Right renal pelvis (tissue), 4 donors: ENCODE measurements at regions not wholly inside any gene's neighbourhood (a gene's known extent, or its start where the extent isn't known, plus 50 kb on each side); places are given as distances from the start of the nearest gene placed in this dataset.
"Not testable (repeated sequence)": the region's sequence is repeated elsewhere in the genome, so short reads cannot be mapped to it uniquely, and the experiment has no call there.

Source experiments
- DNase-seq, 4 donors: peaks; one replicate each; pipeline ENCODE4 v3.0.0-alpha.2; 2013; ENCODE audit warnings: low read depth in 4 of 4, low spot score in 3 of 4, missing footprints in 1 of 4

DNA sequence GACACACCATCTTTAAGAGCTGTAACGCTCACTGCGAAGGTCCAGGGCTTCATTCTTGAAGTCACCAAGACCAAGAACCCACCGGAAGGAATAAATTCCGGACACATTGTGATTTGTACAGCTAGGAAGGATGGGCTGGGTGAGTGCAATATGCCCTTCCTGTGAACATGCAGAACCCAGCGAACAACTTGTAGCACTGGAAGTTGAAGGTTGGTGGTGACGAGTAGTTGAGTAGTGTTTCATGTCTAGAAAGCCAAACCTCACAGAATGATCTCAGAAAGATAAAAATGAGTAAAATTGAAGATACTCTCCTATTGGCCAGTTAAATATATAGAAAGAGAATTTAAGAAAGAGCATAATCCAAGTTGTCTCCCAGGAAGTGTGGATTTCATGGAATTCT is 462.2 kb upstream of the CFAP20DC start:
- DNase-seq = no peak

DNA sequence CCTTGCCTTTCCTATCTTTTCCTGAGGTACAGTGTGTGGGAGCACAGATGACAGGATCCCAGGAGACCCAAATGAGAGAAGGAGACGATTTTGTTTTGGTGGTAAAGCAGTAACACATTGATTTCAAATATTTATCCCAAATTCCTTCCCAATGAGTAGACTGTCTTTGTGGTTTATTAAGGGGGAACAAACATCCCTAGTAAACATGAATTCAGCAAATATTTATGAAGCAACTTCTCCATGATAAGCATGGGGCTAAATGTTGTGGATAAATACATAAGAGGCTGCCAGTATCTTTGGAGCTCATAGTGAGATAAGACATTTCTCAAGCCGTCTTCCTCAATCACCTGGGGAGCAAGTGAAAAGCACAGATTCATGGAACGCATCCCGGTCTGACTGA is 460.8 kb upstream of the CFAP20DC start:
- no peak for DNase-seq

DNA sequence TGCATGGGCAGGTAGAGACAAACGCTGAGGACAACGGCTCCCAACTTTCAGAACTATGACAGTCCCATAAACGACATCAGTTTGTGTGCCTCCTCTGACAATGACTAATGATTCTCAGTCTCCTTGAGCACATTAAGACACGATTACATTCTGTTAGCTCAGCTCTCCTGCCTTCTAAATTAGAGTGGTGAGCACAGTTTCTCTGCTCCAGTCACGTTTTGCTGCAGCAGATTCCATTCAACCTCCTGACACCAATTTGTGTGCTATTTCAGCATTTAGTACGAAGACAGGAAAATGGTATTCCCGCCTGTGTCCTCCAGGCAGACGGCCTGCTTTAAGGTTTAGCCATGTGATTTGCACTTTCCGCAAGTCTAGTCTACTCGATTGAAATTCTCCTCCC is 458.4 kb upstream of the CFAP20DC start:
- DNase-seq = no peak

DNA sequence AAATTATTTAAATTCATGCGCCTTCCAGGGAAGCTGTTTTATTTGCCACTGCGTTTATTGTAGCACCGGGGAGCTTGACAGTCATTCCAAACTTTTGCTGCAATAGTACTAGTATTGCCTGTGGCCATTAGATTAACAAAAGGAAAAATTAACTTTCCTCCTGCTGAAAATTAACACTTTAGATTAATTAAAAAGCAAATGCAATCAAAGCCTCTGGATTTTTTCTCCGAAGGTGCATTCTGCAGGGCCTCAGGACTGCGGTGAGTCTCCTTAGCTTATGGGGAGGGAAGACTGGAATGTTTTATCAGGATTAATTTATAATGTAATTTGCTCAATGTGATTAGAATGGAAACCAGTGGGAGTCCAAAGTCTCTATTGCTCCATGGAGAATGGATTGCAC is 456.4 kb upstream of the CFAP20DC start:
- no peak for DNase-seq

DNA sequence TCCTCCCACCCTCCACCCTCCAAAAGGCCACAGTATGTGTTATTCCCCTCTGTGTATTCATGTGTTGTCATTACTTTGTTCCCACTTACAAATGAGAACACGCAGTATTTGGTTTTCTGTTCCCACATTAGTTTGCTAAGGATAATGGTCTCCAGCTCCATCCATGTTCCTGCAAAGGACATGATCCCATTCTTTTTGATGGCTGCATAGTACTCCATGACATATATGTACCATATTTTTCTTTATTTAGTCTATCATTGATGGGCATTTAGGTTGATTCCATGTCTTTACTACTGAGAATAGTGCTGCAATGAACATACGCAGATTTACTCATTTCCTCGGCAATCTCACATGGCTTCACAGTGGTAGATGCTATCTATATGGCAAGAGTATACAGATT is 453.6 kb upstream of the CFAP20DC start:
- no peak for DNase-seq

DNA sequence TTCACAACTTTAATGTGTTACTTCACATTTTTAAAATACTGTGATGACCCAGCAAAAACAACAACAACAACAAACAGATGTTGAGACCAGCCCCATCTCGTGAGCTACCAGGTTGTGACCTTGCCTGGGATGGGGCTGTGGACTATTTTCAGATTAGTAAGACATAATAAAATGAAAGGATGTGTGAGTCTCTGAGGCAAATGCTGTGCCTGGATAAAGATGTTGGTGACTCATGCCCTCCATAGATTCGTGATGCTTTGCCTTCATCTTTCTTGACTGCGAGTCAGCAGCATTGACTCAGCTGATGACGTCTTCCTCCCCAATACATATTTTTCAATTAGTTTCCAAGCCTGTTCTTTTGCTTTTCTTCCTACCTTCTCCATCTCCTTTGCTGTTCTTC is 453.0 kb upstream of the CFAP20DC start:
- DNase-seq = no peak

DNA sequence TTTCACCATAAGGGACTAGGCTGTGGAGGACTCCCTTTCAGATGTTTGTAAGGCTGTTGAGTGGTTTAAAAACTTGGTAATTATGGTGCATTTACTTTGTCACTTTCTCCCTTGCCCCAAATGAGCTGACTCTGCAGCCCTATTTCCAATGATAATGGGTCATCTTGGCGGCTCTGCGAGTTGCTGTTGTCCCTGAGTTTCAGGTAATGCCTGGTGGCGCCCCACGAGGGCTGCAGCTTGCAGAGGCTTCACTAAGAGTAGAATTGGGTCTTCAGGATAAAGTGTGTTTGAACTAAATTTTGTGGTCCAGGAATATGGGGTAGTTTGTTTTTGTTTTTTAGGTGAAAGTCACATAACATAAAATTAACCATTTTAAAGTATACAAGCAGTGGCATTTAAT is 450.1 kb upstream of the CFAP20DC start:
- DNase-seq = no peak

DNA sequence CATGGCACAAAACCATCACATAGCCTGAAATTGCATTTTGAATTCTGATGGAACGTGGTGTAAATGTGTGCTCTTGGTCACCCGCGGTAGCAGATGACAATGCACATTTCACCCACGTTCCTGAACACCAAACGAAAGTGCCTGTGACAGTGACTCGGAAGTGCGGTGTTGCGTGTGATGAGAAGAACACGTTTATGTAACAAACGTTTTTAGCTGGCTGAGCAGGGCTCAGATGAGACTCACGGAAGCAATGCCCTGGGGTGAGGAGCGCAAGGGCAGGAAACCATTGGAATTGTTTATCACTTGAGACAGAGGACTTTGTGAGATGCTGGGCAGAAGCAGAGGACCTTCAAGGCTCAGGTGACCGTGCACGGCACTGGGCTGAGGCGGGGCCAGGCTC is 449.2 kb upstream of the CFAP20DC start:
- DNase-seq = no peak

DNA sequence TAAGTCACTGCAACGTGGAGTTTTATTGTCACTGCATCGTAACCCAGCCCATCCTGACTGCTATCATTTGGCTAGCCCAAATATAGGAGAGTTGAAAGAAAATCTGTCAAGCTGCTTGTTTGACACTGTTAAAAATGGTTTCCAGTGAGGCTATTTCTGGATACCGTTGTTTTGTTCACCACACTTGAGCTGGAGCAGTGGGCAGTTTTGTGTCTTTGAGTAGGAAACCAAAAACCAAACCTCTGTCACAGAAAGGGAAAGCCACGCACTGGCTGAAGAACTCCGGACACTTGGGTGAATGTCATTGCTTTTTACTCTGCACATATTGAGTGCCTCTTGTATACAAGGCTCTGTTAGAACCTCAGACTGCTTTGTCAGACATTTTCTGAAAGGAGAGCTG is 446.4 kb upstream of the CFAP20DC start:
- DNase-seq = no peak

DNA sequence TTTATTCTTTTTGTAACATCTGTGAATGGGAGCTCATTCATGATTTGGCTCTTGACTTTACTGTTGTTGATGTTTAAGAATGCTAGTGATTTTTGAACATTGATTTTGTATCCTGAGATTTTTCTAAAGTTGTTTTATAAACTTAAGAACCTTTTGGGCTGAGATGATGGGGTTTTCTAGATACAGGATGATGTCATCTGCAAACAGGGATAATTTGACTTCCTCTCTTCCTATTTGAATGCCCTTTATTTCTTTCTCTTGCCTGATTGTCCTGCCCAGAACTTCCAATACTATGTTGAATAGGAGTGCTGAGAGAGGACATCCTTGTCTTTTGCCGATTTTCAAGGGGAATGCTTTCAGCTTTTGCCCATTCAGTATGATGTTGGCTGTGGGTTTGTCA is 445.1 kb upstream of the CFAP20DC start:
- not testable (repeated sequence) for DNase-seq

DNA sequence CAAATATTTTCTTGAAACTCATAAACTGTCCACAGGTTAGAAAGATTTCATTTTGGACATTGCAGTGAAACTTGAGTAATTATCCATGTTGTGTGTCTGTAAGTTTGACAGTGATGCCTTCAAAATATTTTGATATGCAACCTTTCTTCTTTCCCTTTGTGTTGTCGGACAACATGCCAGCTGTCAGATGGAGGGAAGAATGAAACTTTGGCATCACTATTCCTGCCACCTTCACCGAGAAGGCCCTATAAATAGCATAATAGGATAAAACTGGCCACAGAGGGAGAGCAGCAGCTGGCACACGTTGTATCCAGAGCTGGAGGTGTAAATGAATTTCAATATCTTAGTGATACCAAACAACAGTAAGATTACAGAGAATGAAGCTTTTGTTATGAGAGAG is 436.7 kb upstream of the CFAP20DC start:
- no peak for DNase-seq

DNA sequence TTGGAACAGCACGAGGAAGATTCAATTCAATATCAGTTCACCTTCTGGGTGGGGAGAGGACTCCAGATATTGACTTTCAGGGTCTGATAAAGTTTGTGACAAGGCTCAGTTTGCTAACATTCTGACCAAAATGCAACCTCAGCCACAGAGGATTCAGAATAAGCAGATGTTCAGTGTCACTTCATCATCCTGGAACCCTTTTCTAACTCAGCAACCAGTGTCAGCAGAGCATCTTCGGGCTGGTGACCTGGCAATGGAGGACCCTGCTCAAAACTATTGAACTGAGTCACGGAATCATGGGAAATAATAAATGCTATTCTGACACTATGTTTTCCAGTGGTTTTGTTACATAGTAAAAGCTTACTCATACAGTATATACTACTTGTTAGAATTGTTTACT is 433.4 kb upstream of the CFAP20DC start:
- no peak for DNase-seq

DNA sequence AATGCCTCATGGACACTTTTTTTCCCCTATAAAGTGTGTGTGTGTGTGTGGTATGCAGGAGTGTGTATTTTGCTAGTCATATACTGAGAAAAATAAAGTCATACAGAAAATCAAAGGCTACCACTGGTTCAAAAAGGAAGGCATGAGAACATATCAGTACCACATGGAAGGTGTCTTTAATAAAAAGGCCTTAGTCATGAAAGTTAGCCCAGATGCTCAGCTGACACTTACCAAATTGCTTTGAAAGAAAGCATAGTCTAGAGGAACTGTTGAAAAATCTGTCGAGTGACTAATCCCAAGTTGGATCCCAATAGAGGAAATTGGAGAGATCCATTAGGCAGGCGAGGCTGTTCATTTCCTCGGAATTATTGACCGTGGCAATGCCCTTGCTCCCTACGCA is 432.9 kb upstream of the CFAP20DC start:
- DNase-seq = no peak

DNA sequence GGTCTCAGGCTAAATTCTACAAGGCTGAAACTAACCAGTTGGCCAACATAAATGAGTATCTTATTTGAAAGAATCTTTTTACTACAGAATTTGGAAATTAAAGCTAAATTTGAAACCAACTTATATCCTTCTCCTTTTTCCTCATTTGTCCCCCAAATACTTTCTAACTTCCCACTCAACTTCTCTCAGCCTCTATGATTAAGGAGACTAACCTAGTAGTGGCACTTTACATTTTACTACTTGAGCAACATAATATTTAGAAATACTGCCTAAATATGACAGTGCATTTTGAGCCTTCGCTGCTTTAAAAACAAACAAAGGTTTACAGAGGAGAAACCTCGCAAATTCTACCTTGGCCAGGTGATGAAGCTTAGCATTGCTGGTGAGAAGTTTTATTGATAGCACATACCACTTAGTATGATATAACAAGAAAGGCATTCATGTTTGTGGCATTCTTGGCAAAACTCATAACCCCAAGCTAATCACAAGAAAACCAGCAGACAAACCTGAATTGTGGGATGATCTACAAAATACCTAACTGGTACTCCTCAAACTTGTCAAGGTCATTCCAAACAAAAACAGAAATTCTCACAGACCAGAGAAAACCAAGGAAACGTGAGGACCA is 432.1 kb upstream of the CFAP20DC start:
- DNase-seq = no peak

DNA sequence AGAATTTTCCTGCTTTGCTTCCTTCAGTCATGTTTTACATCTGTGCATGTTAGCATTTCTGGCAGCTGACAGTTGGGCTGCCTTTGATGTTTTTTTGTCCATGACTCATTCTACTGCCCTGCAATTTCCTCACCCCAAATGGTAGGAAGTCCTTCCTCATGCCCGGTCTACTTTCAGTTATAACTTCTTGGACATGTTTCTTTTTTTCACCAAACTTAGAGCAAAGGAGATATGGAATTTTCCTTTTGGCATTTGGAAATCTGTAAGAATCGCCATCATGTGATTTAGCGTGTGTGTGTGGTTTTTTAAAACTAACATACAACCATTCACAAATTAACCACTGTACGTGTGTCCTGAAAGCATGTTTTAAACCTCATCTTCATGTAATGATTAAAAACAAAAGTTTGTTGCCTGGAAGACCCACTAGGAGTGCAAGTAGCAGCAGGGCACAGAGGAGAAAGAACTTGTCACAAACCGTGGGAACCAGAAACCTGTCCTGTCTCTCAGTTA is 430.7 kb upstream of the CFAP20DC start:
- DNase-seq = no peak

DNA sequence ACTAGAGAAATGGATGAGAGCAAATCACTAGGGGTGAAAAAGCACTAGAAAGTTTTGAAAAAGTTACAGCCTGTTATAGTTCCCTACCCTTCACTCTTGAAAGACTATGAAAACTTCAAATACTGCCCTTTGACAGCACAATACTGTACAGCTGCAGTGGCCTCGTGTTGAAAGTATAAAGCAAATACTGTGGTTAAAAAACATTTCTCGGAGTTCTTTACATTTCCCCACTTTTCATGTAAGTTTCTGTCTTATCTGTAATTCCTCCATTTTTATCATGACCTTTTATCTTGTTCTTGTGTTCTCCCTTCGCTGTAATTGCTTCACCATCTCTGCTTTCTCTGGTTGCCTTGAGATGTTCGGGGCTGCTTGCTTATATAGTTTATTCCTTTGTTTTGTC is 423.8 kb upstream of the CFAP20DC start:
- no peak for DNase-seq

DNA sequence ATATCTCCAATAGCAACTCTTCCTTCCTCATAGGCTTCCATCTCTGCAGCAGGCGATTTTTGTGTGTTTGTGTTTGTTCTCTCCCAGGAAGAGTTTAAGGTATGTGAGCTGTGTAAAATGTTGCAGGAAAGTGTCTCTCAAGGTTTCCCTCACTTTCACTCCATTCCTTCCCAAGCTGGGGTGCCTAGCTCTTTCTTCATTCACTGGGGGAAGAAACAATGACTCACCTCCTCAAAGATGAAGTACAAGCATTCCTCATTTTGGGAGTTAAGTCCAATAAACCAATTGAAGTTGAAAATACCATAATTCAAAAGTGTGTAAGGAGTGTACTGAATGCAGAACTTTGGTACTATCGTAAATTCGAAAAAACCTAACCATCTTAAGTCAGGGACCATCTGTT is 422.7 kb upstream of the CFAP20DC start:
- no peak for DNase-seq

DNA sequence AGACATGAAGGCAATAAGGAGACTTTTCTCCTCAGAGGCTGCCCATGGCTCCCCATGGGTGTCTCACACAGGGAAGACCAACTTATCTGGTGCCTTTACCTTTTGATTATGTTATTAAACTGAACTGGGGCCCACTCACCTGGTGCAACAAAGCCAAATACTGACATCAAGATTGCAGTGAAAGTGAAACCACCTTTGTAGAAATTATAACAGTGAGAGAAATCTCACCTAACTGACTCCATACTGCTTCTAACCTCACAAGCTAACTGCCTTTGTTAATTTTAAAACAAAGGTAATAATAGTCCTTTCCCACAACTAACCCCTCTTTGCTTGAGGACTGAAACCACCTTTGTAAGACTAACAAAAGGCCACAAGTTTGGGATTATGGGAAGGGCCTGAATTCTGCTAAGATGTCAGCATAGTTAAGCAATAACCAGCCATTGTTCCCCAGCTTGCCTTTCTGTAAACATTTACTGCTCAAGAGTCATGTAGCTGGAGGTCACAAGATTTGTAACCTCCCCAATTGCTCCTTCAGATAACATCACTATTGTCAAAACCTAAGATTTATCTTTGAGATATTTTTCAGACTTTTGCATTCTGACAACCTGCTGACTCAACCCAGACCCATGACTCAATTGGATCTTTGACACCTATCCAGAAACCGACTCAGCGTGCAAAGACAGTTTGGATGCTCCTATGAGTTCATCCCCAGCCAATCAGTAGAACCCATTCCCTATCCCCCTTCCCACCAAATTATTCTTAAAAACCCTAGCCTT is 420.3 kb upstream of the CFAP20DC start:
- DNase-seq = no peak

DNA sequence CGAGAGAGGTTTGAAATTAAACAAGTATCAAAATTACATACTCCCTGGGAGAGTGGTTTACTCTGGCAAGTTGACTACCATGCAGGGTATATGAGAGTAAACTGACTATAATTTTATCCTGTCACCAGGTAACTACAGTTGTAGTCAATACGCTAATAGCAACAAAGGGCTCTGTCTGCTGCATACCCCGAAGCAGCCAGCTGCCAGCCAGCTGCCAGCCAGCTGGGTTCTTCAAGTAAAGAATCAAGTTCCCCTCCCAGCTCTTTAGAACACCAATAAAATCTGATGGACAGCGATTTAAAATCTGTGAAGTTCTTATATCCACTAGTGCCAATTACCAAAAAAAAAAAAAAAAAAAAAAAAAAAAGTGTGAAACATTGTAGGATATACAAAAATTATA is 417.7 kb upstream of the CFAP20DC start:
- DNase-seq = peak in 1 of 4 donors; percentile 3

DNA sequence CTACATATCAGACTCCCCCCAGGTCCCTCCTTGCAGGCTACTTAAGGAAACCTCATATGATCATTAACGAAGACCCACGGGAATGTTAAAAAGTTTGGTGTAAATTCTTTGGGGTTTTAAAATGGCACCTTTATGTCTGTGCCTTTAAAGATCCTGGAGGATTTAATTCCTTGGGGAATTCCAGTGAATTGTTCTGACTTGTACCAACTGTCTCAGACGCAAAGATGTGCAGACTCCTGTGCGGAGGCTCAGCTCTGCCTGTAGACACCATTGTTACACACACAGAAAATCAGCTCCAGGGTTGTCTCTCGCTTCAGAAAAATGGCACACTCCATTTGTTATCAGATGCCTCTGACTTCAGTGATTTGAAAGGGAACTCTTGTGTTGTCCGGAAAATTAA is 414.4 kb upstream of the CFAP20DC start:
- no peak for DNase-seq

DNA sequence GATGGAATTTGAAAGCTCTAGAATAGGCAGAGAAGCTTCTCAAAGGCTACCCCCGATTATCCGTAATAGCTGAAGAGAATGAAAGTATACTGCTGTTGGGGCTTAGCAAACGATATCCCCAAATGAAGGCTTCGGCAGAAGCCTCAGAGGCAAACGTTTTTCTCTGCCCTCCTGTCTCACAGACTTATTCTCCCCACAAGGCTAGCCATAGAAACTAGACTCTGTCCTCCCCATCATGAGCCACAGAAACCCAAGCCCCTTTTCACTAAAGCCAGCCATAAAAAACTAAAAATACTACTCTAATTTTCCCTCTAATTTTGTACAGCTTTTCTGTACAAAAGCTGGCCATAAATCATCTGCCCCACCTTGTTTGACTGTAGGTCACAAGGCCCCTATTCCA is 413.4 kb upstream of the CFAP20DC start:
- no peak for DNase-seq

DNA sequence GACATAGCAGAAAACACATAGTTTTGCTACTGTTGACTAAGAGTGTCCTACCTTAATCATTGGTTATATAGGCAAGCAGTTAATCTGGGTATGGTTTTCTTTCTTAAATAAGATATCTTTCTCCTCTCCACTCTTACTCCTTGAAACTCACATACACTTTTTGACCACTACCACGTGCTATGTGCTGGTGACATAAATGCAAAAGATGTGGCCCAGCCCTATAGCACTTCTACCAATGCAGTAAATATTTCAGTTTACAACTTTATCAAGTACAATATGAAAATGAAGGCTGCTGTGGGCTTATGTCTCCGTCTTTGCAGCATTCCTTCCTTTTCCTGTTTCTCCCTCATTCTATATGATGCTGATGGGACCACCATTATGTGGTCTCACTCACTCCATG is 410.2 kb upstream of the CFAP20DC start:
- no peak for DNase-seq
